ENCODE measurements at regions not wholly inside any gene's neighbourhood (a gene's known extent, or its start where the extent isn't known, plus 50 kb on each side); places are given as distances from the start of the nearest gene placed in this dataset.

GRCh38 chr3:76199382-76199781, 414.0 kb upstream of the ZNF717 start:
- Mint-ChIP-seq H3K27ac (no peak overlapping the region), H3K27me3 (no peaks in the 10 kb centered on the region)

GRCh38 chr3:76203578-76203977, 418.2 kb upstream of the ZNF717 start:
- Mint-ChIP-seq H3K4me3 (no peak overlapping the region), H3K27me3 (no peaks in the 10 kb centered on the region), H3K27ac (no peak overlapping the region), H3K36me3 (ENCODE audit: low read depth) (no peaks in the 10 kb centered on the region), H3K9me3 (peaks cover 2% of the 10 kb centered on the region), H3K4me1 (no peaks in the 10 kb centered on the region)
- ChIA-PET POLR2A (no interaction called here), CTCF (no interaction called here)
- DNase-seq: no peak

More at GRCh38 chr3:76199382-76199781, 414.0 kb upstream of the ZNF717 start:
- DNase-seq: no peak
- Mint-ChIP-seq H3K9me3 (no peaks in the 10 kb centered on the region), H3K4me3 (no peak overlapping the region), H3K36me3 (ENCODE audit: low read depth) (no peaks in the 10 kb centered on the region), H3K4me1 (no peaks in the 10 kb centered on the region)
- ChIA-PET POLR2A (no interaction called here), CTCF (no interaction called here)

- no peaks in the 10 kb centered on the region for H3K4me1 Mint-ChIP-seq
- DNase-seq: no peak
- CTCF ChIA-PET: interaction anchor here (1.0 kb wide), 1 partner anchor 14 kb away, joined by 3 read pairs; no protein-coding TSS in a partner anchor
Observed at GRCh38 chr3:76206346-76206745, 421.0 kb upstream of the ZNF717 start.

GRCh38 chr3:76212679-76213078, 427.3 kb upstream of the ZNF717 start:
- ChIA-PET CTCF (no interaction called here), POLR2A (no interaction called here)
- no peaks in the 10 kb centered on the region for H3K4me1 Mint-ChIP-seq

More at GRCh38 chr3:76206346-76206745, 421.0 kb upstream of the ZNF717 start:
- Mint-ChIP-seq H3K4me3 (no peak overlapping the region), H3K9me3 (peaks cover 2% of the 10 kb centered on the region), H3K27ac (no peak overlapping the region), H3K27me3 (no peaks in the 10 kb centered on the region), H3K36me3 (ENCODE audit: low read depth) (no peaks in the 10 kb centered on the region)
- POLR2A ChIA-PET: no interaction called here

GRCh38 chr3:76222201-76222600, 436.9 kb upstream of the ZNF717 start:
- H3K27ac Mint-ChIP-seq: no peak overlapping the region
- no peaks in the 10 kb centered on the region for H3K27me3 Mint-ChIP-seq
- peaks cover 11% of the 10 kb centered on the region for H3K9me3 Mint-ChIP-seq
- DNase-seq: no peak
- POLR2A ChIA-PET: no interaction called here
- H3K4me1 Mint-ChIP-seq: no peaks in the 10 kb centered on the region
- no peak overlapping the region for H3K4me3 Mint-ChIP-seq
- H3K36me3 Mint-ChIP-seq (ENCODE audit: low read depth): no peaks in the 10 kb centered on the region
- CTCF ChIA-PET: no interaction called here

More at GRCh38 chr3:76212679-76213078, 427.3 kb upstream of the ZNF717 start:
- Mint-ChIP-seq H3K27ac (no peak overlapping the region), H3K36me3 (ENCODE audit: low read depth) (no peaks in the 10 kb centered on the region), H3K9me3 (peaks cover 11% of the 10 kb centered on the region), H3K27me3 (no peaks in the 10 kb centered on the region), H3K4me3 (no peak overlapping the region)
- DNase-seq: no peak

- Mint-ChIP-seq H3K27me3 (no peaks in the 10 kb centered on the region), H3K4me1 (no peaks in the 10 kb centered on the region), H3K27ac (no peak overlapping the region), H3K4me3 (no peak overlapping the region), H3K9me3 (peaks cover 5% of the 10 kb centered on the region), H3K36me3 (ENCODE audit: low read depth) (no peaks in the 10 kb centered on the region)
- CTCF ChIA-PET: no interaction called here
- POLR2A ChIA-PET: no interaction called here
- DNase-seq: no peak
Observed at GRCh38 chr3:76231258-76231657, 445.9 kb upstream of the ZNF717 start.

GRCh38 chr3:76242886-76243753, 457.8 kb upstream of the ZNF717 start:
- Mint-ChIP-seq H3K27ac (no peak overlapping the region), H3K4me3 (no peak overlapping the region), H3K27me3 (no peaks in the 10 kb centered on the region), H3K9me3 (peaks cover 16% of the 10 kb centered on the region), H3K4me1 (no peaks in the 10 kb centered on the region), H3K36me3 (ENCODE audit: low read depth) (no peaks in the 10 kb centered on the region)
- CTCF ChIA-PET: interaction anchor here (0.7 kb wide), 1 partner anchor 16 kb away, joined by 3 read pairs; no protein-coding TSS in a partner anchor
- DNase-seq: no peak
- POLR2A ChIA-PET: no interaction called here

- H3K9me3 Mint-ChIP-seq: peaks cover 14% of the 10 kb centered on the region
- no peak overlapping the region for H3K4me3 Mint-ChIP-seq
- POLR2A ChIA-PET: no interaction called here
- DNase-seq: no peak
- H3K27me3 Mint-ChIP-seq: no peaks in the 10 kb centered on the region
- no peak overlapping the region for H3K27ac Mint-ChIP-seq
- no peaks in the 10 kb centered on the region for H3K4me1 Mint-ChIP-seq
- CTCF ChIA-PET: no interaction called here
- H3K36me3 Mint-ChIP-seq (ENCODE audit: low read depth): no peaks in the 10 kb centered on the region
Observed at GRCh38 chr3:76245073-76245472, 459.7 kb upstream of the ZNF717 start.

GRCh38 chr3:76245622-76246021, 460.3 kb upstream of the ZNF717 start:
- Mint-ChIP-seq H3K9me3 (peaks cover 14% of the 10 kb centered on the region), H3K27me3 (no peaks in the 10 kb centered on the region), H3K36me3 (ENCODE audit: low read depth) (no peaks in the 10 kb centered on the region), H3K27ac (no peak overlapping the region), H3K4me1 (no peaks in the 10 kb centered on the region), H3K4me3 (no peak overlapping the region)
- ChIA-PET POLR2A (no interaction called here), CTCF (no interaction called here)
- no peak for DNase-seq

- DNase-seq: no peak
- no peaks in the 10 kb centered on the region for H3K36me3 Mint-ChIP-seq (ENCODE audit: low read depth)
- H3K4me3 Mint-ChIP-seq: no peak overlapping the region
- ChIA-PET CTCF (no interaction called here), POLR2A (no interaction called here)
- no peaks in the 10 kb centered on the region for H3K27me3 Mint-ChIP-seq
- peaks cover 8% of the 10 kb centered on the region for H3K9me3 Mint-ChIP-seq
- H3K4me1 Mint-ChIP-seq: no peaks in the 10 kb centered on the region
- H3K27ac Mint-ChIP-seq: no peak overlapping the region
Observed at GRCh38 chr3:76264496-76264895, 479.1 kb upstream of the ZNF717 start.

- ChIA-PET CTCF (no interaction called here), POLR2A (no interaction called here)
- H3K9me3 Mint-ChIP-seq: peaks cover 8% of the 10 kb centered on the region
- no peaks in the 10 kb centered on the region for H3K36me3 Mint-ChIP-seq (ENCODE audit: low read depth)
- no peaks in the 10 kb centered on the region for H3K27me3 Mint-ChIP-seq
- H3K27ac Mint-ChIP-seq: no peak overlapping the region
- H3K4me3 Mint-ChIP-seq: no peak overlapping the region
- no peaks in the 10 kb centered on the region for H3K4me1 Mint-ChIP-seq
- DNase-seq: no peak
Observed at GRCh38 chr3:76264911-76265310, 479.6 kb upstream of the ZNF717 start.

GRCh38 chr3:76266511-76266910, 481.2 kb upstream of the ZNF717 start:
- no peaks in the 10 kb centered on the region for H3K4me1 Mint-ChIP-seq
- H3K27me3 Mint-ChIP-seq: no peaks in the 10 kb centered on the region
- CTCF ChIA-PET: no interaction called here
- no peak for DNase-seq
- no peak overlapping the region for H3K27ac Mint-ChIP-seq
- POLR2A ChIA-PET: no interaction called here
- peaks cover 8% of the 10 kb centered on the region for H3K9me3 Mint-ChIP-seq
- H3K4me3 Mint-ChIP-seq: no peak overlapping the region
- H3K36me3 Mint-ChIP-seq (ENCODE audit: low read depth): no peaks in the 10 kb centered on the region

GRCh38 chr3:76267851-76268380, 482.6 kb upstream of the ZNF717 start:
- H3K36me3 Mint-ChIP-seq (ENCODE audit: low read depth): no peaks in the 10 kb centered on the region
- POLR2A ChIA-PET: no interaction called here
- H3K9me3 Mint-ChIP-seq: peaks cover 6% of the 10 kb centered on the region
- CTCF ChIA-PET: no interaction called here
- DNase-seq: no peak
- H3K4me1 Mint-ChIP-seq: no peaks in the 10 kb centered on the region
- H3K27ac Mint-ChIP-seq: no peak overlapping the region
- no peaks in the 10 kb centered on the region for H3K27me3 Mint-ChIP-seq
- H3K4me3 Mint-ChIP-seq: no peak overlapping the region

- Mint-ChIP-seq H3K27ac (no peak overlapping the region), H3K27me3 (no peaks in the 10 kb centered on the region), H3K4me3 (no peak overlapping the region), H3K4me1 (no peaks in the 10 kb centered on the region), H3K9me3 (peaks cover 13% of the 10 kb centered on the region), H3K36me3 (ENCODE audit: low read depth) (no peaks in the 10 kb centered on the region)
- POLR2A ChIA-PET: no interaction called here
- CTCF ChIA-PET: no interaction called here
- no peak for DNase-seq
Observed at GRCh38 chr3:76293856-76294255, 508.5 kb upstream of the ZNF717 start.

Data from activated CD4-positive, alpha-beta T cell treated with anti-CD3 and anti-CD28 coated beads, Interleukin-2, amount 10 ng/mL, durations not matched to agents 7 days and 5 days (primary cell).